ENCODE measurements at regions not wholly inside any gene's neighbourhood (a gene's known extent, or its start where the extent isn't known, plus 50 kb on each side); places are given as distances from the start of the nearest gene placed in this dataset.

DNA sequence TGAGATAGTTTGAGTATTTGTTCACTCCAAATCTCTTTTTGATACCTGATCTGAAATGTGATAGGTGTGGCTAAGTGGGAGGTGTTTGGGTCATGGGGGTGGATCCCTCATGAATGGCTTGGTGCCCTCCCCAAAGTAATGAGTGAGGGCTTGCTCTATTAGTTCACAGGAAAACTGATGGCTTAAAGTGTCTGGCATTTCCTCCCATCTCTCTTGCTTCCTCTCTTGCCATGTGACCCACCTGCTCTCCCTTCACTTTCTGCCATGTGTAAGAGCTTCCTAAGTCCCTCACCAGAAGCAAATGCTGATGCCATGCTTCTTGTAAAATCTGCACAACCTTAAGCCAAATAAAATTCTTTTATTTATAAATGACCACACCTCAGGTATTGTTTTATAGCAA, 61.1 kb downstream of the MAD2L1 start:
- H3K4me1 ChIP-seq = no peaks in the 10 kb centered on the region
- TF ChIP-seq POLR2A (IDR thresholded peaks at IDR 0.05) = no peak
- TF ChIP-seq, protein P1, sequence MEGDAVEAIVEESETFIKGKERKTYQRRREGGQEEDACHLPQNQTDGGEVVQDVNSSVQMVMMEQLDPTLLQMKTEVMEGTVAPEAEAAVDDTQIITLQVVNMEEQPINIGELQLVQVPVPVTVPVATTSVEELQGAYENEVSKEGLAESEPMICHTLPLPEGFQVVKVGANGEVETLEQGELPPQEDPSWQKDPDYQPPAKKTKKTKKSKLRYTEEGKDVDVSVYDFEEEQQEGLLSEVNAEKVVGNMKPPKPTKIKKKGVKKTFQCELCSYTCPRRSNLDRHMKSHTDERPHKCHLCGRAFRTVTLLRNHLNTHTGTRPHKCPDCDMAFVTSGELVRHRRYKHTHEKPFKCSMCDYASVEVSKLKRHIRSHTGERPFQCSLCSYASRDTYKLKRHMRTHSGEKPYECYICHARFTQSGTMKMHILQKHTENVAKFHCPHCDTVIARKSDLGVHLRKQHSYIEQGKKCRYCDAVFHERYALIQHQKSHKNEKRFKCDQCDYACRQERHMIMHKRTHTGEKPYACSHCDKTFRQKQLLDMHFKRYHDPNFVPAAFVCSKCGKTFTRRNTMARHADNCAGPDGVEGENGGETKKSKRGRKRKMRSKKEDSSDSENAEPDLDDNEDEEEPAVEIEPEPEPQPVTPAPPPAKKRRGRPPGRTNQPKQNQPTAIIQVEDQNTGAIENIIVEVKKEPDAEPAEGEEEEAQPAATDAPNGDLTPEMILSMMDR (IDR thresholded peaks at IDR 0.05) = no peak
- intact Hi-C loops (cut with DNase I; ENCODE audit: low total_unique reads) = no loop called here
- no peak for DNase-seq
- no peaks in the 10 kb centered on the region for H3K36me3 ChIP-seq (ENCODE audit: low read depth, missing control alignments)
- H3K27me3 ChIP-seq = no peaks in the 10 kb centered on the region
- H3K27ac ChIP-seq = no peak overlapping the region
- H3K9me3 ChIP-seq = no peaks in the 10 kb centered on the region
- H3K4me3 ChIP-seq = no peak overlapping the region

- intact Hi-C loops (cut with DNase I; ENCODE audit: low total_unique reads) = no loop called here
- Histone ChIP-seq H3K4me3 (no peak overlapping the region), H3K9me3 (no peaks in the 10 kb centered on the region), H3K36me3 (ENCODE audit: low read depth, missing control alignments) (no peaks in the 10 kb centered on the region), H3K27me3 (no peaks in the 10 kb centered on the region), H3K4me1 (no peaks in the 10 kb centered on the region), H3K27ac (no peak overlapping the region)
- TF ChIP-seq, protein P1 (IDR thresholded peaks at IDR 0.05) = no peak
- no peak for TF ChIP-seq POLR2A (IDR thresholded peaks at IDR 0.05)
- DNase-seq = no peak
- WGBS, 2 donors = 62 to 82% methylated on average over 2 of the region's 2 CpGs
Observed at GRCh38 chr4:120005076-120005475, 61.6 kb downstream of the MAD2L1 start.

GRCh38 chr4:120004054-120004453, 62.6 kb downstream of the MAD2L1 start:
- H3K9me3 ChIP-seq = no peaks in the 10 kb centered on the region
- H3K27ac ChIP-seq = no peak overlapping the region
- DNase-seq = no peak
- no peaks in the 10 kb centered on the region for H3K36me3 ChIP-seq (ENCODE audit: low read depth, missing control alignments)
- no peaks in the 10 kb centered on the region for H3K4me1 ChIP-seq
- H3K27me3 ChIP-seq = no peaks in the 10 kb centered on the region
- no peak overlapping the region for H3K4me3 ChIP-seq
- WGBS, 2 donors = 75 to 90% methylated on average over 4 of the region's 4 CpGs
- no peak for TF ChIP-seq POLR2A (IDR thresholded peaks at IDR 0.05)
- TF ChIP-seq, protein P1 (IDR thresholded peaks at IDR 0.05) = no peak
- intact Hi-C loops (cut with DNase I; ENCODE audit: low total_unique reads) = no loop called here

DNA sequence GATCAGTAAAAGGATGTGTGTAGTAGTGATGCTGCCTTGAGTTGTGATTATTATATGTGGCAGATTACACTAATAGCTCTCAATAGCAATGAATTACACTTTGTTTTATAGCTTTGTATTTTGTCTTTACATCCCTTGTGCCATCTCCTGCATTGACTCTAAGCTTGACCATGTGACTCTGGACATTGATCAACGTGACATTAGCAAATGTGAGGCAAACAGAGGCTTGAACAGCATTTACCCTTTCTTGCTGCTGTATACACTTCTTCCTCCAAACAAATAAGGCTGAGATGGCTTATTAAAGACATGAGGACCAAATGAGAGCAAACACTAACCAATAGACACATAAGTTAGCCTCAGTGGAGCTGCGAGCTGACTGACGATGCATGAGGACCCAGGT, 63.5 kb downstream of the MAD2L1 start:
- 95 to 98% methylated on average over 3 of the region's 3 CpGs for WGBS, 2 donors

GRCh38 chr4:120001850-120002249, 64.8 kb downstream of the MAD2L1 start:
- no peaks in the 10 kb centered on the region for H3K27me3 ChIP-seq
- DNase-seq = no peak
- WGBS, 2 donors = 93 to 94% methylated on average over 1 of the region's 1 CpG
- no peak overlapping the region for H3K4me3 ChIP-seq
- TF ChIP-seq, protein P1 (IDR thresholded peaks at IDR 0.05) = no peak
- no peak for TF ChIP-seq POLR2A (IDR thresholded peaks at IDR 0.05)
- H3K36me3 ChIP-seq (ENCODE audit: low read depth, missing control alignments) = no peaks in the 10 kb centered on the region
- no peak overlapping the region for H3K27ac ChIP-seq
- H3K9me3 ChIP-seq = no peaks in the 10 kb centered on the region
- H3K4me1 ChIP-seq = no peaks in the 10 kb centered on the region
- intact Hi-C loops (cut with DNase I; ENCODE audit: low total_unique reads) = no loop called here

More for the DNA sequence above, 63.5 kb downstream of the MAD2L1 start:
- Histone ChIP-seq H3K4me1 (no peaks in the 10 kb centered on the region), H3K4me3 (no peak overlapping the region), H3K9me3 (no peaks in the 10 kb centered on the region), H3K27me3 (no peaks in the 10 kb centered on the region), H3K27ac (no peak overlapping the region), H3K36me3 (ENCODE audit: low read depth, missing control alignments) (no peaks in the 10 kb centered on the region)
- TF ChIP-seq, protein P1 (IDR thresholded peaks at IDR 0.05) = no peak
- TF ChIP-seq POLR2A (IDR thresholded peaks at IDR 0.05) = no peak
- DNase-seq = no peak
- intact Hi-C loops (cut with DNase I; ENCODE audit: low total_unique reads) = no loop called here

Data from testis (tissue), 2 donors.